HG03097 (cell line): ENCODE measurements at regions not wholly inside any gene's neighbourhood (a gene's known extent, or its start where the extent isn't known, plus 50 kb on each side); places are given as distances from the start of the nearest gene placed in this dataset.
"Not testable (repeated sequence)": the region's sequence is repeated elsewhere in the genome, so short reads cannot be mapped to it uniquely, and the experiment has no call there.

Experiments
- ATAC-seq: cut with Tn5 transposase; IDR thresholded peaks from one replicate; pipeline ENCODE4 v1.9.1; 2021; ENCODE audit not compliant: unreplicated experiment, low FRiP score

GRCh38 chr5:17364987-17365810, 132.8 kb upstream of the TAF11L2 start:
- no peak for ATAC-seq

GRCh38 chr5:17365811-17366138, 132.3 kb upstream of the TAF11L2 start:
- ATAC-seq: no peak

GRCh38 chr5:17367256-17367840, 130.7 kb upstream of the TAF11L2 start:
- ATAC-seq: no peak

- no peak for ATAC-seq
These were observed 127.4 kb upstream of the TAF11L2 start for GRCh38 chr5:17370651-17371050.

- ATAC-seq: no peak
These were observed 124.6 kb upstream of the TAF11L2 start for GRCh38 chr5:17373406-17373805.

DNA sequence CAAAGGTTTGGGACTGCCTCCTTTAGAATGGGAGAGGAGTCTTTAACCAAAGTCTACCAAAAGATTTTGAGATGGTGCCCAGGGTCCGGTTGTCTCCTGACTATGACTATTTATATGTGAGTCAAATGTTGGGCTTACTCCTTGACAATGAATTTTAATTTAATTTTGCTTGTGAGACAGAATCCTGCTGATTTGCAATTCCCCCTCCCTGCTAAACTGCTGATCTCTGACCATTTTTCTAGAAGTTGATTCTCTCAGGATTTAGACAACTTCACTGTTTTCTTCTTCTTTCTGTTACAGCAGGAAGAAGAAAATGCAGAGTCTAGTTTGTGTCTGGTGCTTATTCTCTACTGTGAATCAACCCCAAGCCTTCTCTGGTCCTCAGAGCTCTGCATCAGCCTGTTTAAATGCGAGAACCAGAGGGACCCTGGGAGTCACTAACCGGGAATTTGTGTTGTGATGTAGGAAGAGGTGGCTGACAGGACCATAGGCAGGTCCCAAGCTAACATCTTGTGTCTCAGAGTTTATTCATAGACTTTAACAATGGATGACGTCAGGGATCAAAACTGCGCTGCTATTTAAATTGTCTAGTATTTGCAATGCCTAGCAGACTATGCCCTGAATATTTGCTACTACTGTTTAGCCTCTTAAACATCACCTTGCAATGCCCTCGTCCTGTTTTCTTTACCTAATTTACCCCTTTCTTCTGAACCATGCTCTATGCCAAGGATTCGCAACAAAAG, 124.0 kb upstream of the TAF11L2 start:
- ATAC-seq: no peak

DNA sequence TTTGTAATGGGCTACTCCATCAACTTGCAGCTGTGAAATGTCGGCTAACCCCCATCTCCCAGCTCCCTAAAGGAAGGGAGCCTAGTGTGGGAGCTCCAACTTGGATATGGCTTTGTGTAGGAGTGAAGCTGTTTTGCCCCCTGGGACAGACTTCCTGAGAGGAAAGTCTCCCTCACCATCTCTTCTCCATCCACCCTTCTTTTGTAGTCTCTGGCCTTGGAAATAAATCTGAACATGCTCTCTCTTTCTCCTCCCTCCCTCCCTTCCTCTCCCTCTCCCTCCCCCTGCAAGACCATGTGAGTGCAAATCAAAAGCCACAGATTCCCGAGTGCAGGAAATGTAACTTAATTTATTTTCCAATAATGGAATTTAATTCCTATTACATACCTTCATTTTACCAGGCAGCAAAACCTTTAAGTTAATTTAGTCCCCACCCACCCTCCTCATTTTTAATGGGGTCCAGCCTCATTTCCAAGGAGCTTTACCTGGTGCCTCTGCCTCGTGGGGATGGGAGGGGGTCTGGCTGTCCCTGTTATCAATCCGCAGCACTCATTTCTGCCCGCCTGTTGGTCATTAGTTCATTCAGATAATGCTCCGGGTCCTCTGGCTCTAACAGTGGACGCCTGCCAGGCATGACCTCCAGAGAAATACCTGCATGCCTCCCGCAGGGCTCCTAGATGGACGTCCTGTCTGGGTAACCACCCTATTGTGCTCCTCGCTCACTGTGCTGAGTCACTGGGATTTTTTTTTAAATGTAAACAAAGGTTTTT, 122.9 kb upstream of the TAF11L2 start:
- no peak for ATAC-seq

GRCh38 chr5:17375886-17376285, 122.1 kb upstream of the TAF11L2 start:
- not testable (repeated sequence) for ATAC-seq

GRCh38 chr5:17378346-17378997, 119.6 kb upstream of the TAF11L2 start:
- ATAC-seq: no peak

GRCh38 chr5:17379100-17379951, 118.7 kb upstream of the TAF11L2 start:
- no peak for ATAC-seq

GRCh38 chr5:17381932-17382331, 116.1 kb upstream of the TAF11L2 start:
- ATAC-seq: no peak

DNA sequence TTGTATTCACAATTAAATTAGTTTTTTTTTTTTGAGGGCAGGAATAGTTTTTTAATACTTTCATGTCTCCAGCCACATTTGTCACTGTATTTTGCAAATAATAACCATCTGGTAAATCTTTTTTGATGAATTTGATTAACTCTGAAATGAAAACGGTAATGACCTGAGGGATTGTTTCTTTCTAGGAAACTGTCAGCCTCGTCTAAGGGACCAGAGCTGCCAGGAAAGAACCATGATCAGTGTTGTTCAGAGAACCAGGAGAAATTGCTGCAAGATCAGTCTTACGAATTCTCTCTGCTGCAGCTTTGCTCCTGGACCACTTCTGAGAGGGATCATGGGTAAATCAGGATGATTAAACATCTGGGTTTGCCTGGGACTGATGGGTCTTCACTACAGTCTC, 114.5 kb upstream of the TAF11L2 start:
- no peak for ATAC-seq

- ATAC-seq: no peak
These were observed 113.8 kb upstream of the TAF11L2 start for GRCh38 chr5:17384181-17384580.

DNA sequence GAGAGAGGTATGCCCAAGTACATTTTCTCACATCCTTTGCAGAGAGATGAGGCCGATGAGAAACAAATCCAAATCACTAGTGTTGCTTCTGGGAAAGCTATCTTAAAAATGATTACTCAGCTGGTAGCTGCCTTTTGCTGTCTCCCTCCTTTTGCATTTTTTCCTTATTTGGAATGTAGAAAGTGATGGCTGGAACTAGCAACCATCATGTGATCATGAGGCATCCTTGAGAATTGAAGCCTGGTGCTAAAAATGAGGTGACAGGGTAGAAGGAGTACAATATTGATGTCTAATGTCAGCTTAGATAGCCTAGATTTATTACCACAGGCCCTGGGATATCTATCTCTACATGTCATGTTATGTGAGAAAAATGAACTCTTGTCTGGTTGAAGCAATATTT, 109.3 kb upstream of the TAF11L2 start:
- ATAC-seq: no peak

DNA sequence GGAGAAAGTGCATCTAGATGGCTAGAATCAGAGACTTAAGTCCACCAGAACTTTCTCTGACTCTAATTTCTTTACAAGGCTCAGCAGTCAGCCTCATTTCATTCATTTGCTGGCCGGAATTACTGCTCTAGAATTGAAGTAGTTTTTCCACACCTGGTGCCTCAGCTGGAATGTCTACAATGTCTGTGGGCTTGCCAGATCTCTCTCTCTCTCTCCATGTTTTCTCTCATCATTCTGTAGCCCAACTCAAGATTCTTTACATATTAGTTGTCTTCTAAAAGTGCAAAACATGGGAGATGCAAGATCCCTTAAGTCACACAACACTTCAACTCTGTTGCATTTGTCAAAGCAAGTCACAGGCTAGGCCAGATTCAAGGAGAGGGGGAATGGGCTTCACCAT, 103.9 kb upstream of the TAF11L2 start:
- no peak for ATAC-seq

DNA sequence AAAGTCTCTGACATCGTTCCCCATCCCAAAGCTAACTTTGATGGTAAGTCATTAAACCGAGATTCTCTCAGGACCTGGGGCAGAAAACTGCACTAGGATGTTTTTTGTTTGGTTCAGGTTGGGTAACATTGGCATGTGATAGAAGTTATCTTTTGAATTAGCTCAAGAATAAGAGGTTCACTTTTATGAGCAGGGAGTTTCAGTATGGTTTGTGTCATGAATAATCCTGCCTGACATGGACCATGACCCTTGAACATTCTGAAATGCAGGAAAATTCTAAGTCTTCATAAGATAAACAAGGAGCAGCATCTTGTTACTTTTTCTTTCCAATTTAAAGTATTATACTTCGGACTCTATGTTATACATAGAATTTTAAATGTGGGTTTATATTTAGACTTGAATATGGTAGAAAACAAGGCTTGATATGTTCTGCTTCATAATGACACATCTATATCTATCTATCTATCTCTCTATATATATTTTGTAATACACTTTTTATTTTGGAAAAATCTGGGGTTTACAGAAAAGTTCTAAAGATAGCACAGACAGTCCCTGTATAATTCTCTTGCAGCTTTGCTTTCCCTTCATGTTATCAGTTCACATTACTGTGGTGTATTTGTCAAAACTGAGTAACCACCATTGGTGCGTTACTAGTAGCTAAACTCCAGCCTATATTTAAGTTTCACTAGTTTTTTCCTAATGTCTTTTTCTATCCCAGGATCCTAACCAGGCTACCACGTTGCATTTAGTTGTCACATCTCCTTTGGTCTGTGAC, 102.7 kb upstream of the TAF11L2 start:
- no peak for ATAC-seq

DNA sequence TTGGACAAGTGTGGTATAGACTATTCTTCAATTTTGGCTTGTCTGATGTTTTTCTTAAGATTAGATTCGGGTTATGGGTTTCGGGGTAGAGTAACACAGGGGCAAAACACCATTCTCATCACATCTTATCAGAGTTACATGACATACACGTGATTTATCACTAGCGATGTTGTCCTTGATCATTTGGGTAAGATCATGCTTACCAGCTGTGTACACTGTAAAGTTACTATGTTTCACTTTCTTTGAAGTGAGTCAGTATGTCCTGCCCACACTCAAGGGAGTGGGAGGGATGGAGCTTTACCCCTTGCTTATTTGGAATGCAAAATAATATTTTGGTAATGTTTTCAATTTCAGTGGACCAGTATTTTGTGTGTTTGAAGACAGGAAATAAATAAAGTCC, 101.8 kb upstream of the TAF11L2 start:
- ATAC-seq: no peak

GRCh38 chr5:17398431-17398830, 99.6 kb upstream of the TAF11L2 start:
- no peak for ATAC-seq
